NOMO-1 treated with dmso at 0.1 percent for 144 hours (cell line): ENCODE measurements at regions not wholly inside any gene's neighbourhood (a gene's known extent, or its start where the extent isn't known, plus 50 kb on each side); places are given as distances from the start of the nearest gene placed in this dataset.

ENCODE experiments used
- DNase-seq: peaks from one replicate; lab custom pipeline; 2025; ENCODE audit not compliant: unreplicated experiment; lab: John Stamatoyannopoulos, UW

DNA sequence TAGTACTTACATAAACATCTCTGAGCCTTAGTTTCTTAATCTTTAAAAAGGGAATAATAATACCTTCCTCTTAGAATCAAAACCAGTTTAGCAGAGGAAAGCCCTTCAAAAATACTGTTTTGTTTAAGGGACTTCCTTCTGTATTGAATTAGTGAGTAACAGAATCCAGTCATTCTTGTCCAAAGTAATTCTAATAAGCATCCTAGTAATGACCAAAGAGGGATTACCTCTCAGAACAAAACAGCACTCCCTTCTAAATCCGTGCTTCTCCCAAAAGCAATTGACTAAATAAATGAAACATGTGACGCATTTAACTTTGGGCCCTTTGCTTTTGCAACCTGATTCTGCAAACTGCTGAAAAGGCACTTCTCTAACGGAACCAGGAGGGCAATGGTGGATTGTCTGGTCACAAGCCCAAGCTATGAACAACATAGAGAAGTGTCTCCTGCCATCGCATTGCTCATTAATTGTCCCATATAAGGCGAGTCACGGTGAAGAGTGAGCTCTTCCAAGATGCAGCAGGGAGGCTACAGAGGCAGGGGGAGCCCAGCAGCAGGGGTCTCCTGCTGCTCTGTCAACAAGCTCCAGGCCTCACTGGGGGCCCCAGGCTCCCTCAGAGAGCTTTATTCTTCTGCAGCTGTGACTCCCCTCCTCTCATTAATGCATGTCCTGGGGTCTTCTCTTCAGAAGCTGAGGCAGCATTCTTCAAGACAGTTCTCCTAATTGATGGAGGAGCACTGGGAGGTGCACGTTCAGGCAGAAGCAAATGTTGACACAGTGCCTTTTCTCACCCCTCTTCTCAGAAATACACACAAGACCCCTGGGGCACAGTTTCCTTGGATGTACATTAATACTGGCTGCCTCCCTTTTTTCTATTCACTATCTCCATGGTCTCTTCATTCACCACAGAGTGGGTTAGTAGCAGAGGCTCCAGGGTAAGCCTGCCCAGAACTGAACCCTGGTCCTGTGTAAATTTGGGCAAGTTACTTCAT is 419.6 kb upstream of the RASGEF1B start:
- DNase-seq = no peak

DNA sequence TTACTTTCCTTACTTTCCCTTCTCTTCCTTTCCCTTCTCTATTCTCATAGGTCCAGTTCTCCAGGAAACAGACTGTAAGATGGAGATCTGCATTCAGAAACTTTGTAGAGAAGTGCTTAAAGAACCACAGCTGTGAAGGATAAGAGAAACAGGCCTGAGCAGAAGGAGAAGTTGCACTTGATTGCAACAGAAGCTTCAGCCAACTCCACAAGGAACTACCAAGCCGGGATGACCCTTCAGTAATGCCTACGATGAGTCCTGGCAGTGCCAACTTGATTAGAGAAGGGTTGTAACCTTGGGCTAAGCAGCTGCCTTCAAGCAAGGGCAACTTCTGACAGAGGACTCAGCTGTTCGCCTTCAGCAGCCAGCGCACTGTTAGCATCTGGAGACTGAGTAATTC is 413.3 kb upstream of the RASGEF1B start:
- no peak for DNase-seq

DNA sequence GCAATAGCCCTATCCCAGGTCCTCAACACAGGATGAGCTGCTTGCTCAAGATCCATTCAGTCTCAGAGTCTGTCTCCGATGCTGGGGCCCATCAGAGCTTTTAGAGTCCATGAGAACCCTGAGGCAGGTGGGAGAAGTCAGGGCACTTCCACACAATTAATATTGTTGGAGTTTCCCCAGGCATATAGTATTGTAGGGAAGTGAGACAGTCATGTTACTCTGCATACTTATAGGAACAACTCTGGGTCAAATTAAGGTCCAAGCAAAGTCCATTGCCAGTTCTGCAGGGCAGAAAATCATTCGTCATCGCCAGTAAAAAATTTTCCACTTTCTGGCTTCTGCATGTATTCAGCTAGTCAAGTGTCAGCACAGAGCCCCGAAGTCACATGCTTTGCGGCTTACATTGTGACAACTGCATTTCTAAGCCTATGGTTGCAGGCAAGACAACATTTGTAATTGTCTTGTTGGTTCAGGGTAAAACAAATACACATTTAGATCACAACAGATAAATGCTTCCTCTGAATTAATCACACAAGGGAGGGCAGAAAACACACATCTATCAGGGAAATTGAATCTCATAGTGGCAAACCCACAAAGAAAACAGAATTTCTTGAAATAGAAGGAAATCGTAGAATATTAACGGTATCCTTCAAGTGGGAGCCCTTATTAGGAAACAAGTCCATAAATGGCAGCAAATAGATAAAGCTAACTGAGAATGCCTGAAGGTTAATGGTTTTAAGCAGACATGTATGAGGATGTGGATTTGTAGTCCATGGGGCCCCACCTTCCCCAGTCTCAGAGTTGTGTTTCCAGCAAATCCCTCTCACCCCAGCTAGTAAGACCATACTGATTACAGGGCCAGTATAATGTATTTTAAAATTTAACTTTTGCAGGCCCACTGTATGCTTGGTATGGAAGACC is 412.1 kb upstream of the RASGEF1B start:
- DNase-seq = no peak

DNA sequence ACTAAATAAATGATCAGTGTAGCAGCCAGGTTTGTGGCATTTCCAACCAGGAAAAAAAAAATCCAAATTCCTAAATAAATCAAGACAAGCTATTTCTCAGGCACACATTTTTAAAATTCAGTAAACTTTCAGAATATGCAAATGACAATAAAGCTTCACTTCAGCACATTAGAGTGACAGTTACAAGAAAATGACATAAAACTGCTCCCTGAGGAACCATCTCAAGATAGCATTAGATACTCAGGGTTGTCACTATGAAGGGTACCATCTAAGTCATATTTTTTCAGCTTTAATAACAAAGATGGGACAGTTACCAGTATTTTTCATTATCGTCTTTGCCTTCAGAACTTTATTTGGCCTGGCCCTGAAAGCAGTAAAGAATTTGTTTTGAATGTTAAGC is 411.3 kb upstream of the RASGEF1B start:
- DNase-seq = no peak

DNA sequence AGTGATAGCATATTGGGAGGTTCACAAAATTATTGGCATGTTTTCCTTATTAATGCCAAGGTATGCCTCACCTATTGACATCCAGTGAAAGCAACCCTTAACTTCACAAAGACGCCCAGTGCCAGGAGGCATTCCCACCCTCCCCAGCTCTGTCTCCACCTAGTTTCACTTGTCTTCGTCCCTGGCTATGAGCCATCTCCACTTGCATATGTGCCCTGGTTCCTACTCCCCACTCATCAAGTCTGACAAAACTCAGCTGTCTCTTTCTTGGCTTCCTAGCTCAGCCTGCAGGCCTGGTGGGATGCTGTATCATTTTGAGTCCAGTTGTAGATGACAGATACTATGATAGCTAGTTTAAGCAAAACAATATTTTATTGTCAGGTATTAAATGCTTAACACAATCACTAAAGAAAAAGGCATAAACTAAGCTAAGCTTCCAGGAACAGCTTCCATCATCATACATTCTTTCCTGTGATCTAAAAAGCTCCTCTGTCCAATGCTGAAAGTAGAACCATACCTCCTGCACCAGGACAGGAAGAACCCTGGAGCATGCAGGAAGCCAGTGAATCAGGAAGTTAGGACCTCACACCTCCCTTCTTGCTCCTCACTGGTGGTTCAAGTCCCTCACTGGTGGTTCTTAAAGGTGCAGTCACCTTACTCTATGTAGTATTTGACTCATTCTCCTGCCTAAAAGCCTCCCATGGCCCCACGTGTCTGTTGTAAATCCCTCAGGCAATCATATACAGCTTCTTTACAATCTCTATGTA is 410.3 kb upstream of the RASGEF1B start:
- DNase-seq = no peak

DNA sequence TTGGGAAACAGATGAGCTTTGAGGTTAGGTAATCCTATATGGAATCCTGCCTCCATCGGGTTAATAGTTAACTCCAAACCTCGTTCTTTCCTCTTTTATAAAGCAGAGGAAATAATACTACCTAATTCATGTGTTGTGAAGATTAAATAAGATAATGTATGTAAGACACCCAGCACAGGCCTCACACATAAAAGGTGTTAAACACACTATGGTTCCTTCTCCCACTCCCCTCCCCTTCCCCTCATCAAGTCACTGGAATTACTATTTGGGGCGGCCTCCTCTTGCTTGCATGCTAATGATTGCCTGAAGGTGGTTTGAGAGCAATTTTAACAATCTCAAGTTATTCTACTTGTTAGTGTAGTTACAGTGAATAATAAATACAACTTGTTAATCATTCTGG is 404.4 kb upstream of the RASGEF1B start:
- no peak for DNase-seq

DNA sequence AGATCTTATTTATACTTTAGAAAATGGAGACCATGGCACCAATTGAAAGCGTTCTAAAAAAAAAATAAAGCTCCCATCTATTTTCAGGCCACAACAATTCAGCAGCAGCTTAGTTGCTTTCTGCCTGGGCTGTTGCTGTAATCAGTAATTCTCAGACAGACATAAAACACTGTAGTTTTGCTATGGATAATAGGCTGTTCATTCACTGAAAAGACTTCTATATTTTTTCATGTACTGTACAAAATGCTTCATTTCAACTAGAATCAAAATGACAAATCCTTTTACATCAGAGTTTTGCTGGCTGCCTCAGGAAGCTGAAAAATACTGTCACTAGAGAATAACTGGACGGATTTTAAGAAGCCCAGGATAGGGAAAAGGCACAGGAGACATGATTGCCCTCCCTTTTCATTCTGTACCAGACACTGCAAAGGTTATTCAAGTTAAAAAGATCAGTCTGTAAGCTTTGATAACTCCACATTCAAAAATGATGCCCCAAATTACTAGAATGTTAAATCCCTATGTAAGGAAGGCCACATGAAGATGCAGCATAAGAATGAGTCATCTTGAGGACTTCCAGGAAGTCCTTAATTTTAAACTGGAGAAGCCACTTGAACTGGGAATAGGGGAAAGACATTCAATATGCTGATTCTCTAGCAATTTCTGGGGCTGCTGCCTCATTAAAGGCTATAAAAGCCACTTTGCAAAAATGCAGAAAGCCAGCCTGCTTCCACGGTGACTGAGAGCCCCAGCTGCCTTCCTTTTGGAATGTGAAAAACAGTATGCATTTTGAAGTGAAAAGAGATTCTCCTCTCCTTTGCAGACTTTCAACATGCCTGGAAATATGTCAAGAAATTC is 403.2 kb upstream of the RASGEF1B start:
- no peak for DNase-seq

DNA sequence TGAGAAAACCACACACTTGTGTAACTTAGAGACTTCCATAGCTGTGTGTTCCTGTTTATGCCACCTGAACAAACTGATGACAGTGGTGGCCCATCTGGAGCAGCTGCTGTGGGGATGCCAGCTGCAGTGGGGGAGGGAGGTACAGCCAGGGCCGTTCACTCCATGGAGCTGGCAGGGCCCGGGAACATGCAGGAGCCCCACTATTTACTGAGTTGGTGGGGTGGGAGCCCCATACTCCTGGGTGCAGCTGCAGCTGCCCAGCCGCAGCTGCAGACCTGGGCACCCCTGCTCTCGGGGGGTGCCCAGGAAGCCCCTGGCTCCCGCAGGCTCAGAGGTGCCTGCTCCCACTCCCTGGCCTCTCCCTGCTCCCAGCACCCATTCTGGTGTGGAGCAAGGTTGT is 398.6 kb upstream of the RASGEF1B start:
- DNase-seq = no peak

DNA sequence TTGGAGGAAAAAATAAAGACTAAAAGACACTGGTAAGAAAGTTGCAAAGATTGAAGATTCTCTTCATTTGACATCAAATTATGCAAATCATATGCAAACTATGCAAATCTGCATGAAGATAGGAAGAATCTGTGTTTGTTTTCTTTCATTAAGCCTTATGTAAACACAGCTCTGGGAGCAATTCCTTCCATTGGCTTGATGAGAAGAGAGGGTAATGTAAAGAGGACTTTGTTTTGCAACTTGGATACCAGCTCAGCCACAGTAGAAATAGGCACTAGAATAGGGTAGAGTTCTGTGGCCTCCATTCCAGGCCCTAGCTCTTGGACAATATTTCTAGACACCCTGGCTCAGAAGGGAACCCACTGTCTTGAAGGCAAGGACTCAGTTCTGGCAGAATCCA is 388.4 kb upstream of the RASGEF1B start:
- DNase-seq = no peak

DNA sequence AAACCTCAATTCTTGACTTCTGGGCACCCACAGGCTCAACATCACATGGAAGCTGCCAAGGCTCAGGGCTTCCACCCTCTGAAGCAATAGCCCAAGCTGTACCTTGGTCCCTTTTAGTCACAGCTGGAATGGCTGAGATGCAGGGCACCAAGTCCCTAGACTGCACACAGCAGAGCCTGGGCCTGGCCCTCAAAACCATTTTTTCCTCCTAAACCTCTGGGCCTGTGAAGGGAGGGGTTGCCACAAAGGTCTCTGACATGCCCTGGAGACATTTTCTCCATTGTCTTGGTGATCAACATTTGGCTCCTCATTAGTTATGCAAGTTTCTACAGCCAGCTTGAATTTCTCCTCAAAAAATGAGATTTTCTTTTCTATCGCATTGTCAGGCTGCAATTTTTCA is 382.7 kb upstream of the RASGEF1B start:
- DNase-seq = no peak

DNA sequence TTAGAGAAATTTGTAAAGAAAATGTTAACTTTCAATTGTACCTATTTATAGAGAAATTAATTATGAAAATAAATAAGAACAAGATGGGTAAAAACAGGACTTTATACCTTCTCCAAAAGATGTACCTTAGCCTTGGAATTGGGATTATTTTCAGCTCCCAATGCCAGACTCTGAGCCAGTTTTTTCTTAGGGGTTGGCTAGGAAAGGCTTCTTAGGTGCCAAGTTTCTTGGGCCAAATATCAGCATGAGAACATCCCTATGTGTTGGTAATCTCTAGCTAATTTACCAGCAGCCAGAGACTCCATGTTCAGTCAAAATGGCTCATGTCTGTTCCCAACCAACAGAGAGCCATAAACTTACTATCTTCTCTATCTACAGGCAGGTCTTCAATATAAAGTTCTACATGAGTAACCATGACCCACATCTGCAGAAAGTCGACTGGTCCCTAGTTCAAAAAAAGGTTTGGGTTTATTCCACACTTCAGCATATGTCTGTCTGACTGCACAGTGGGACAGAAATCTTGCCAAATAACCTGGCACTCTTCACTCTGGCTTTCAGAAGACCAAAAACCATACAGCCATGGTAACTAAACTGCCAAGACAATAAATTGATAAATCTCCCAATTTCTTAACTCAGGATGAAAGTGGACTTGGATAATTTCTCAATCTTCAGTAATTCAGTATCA is 380.5 kb upstream of the RASGEF1B start:
- no peak for DNase-seq

DNA sequence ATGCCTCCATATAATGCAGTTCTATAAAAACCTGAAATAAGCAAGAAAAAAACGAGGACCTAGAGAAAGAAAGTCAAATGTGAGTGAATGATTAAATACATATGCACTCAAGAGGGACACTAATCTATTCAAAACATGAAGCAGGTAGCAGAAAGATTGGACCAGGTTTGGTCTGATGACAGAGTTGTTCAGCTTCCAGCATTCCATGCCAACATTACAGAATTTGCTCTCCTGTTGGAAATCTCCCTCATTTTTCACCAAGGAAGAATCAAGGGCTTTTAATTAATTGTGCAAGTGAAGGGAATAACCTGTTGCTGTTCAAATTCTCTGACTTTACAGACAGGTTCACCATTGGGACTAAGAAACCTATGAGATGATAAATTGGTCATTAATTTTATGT is 379.0 kb upstream of the RASGEF1B start:
- no peak for DNase-seq

DNA sequence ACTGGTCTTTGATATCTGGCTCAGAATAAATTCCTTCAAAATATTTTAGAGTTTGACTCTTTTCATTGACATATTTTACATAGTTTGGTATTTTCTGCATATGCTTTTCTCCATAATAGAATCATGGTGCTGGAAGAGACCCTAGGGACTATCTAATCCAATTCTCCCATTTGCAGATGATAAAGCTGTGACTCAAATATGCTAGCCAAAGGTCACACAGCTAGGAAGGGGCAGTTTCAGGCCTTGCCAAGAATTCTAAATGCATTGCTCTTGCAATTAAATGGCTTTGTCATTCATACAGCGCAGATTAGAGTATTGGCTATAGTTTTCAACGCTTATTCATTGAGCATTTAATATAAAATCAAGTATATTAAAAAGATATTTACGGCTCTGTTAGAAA is 374.1 kb upstream of the RASGEF1B start:
- no peak for DNase-seq

DNA sequence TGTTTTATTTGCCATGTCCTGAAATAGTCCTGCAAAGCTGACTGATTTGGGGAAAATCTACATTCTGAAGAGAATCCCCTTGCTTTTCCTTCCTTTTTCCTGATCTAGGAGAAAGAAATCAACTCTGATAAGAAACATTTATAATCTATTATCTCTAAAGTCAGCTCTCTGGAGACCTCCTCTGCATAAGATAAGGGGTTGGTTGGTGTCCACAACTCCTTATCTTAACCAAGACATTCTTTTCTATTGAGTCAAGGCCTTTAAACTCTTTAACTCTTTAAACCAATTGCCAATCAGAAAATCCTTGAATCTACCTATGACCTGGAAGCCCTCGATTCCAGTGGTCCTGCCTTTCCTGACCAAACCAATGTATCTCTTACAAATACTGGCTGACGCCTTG is 373.6 kb upstream of the RASGEF1B start:
- no peak for DNase-seq

DNA sequence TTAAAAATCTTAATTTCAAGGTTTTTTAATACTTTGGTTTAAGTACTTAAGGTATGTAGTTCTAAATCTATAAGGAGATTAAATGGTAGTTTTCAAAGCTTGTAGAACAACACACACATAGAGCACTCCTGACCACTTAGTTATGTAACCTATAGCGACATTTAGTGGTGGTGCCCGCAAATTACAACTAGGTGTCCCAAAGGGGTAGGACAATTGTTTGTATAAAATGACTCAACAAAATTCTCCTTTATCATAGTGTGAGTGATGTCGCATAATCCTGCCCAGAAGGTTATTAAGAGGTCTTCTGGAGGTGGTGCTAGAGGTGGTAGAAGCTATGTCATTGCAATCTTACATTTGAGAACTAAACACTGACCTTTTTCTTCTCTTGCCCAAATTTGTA is 373.0 kb upstream of the RASGEF1B start:
- peak; percentile 17 for DNase-seq

DNA sequence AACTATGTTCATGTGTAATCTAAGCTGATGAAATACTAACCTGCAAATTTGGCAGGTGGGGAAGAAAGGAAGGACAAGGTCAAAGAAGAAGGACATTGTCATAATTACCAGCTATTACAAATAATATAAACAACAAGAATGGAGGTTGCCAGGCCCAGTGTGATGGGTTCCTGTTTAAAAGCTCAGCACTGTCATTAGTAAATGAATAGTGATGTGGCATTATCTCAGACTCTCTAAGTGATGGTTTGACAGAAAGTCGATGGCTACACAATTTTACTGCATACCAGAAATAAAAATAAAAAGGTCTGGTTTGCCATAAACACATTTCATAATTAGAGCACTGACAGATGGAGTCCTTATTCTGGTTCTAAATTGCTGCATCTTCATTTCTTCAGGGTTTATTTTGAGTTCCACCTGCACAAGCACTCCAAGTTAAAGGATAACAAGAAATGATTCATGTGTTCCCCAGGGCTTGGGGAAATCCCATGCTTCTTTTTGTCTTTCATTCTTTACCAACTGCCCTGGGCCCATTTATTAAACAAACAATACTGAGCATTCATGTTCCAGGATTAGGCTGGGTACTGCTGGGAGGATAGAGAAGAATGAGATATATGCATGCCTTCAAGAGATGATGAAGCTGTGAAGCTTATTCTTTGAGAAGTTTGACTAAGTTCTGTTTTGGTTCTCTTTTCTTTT is 367.8 kb upstream of the RASGEF1B start:
- DNase-seq = no peak

DNA sequence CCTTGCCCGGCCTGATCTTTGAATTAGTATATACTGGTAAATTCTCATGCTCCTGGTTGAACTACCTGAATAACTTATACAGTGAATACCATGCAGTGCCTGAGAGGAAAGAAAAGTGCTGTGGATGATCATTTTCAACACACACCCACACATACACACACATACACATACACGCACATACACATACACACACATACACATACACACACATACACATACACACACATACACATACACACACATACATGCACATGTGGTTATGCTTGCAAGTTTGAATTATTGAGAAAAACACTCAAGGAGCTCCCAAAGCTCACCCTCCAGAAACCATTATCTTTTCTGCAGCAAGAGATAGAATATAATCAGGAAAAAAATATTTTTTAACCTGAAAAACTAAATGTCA is 366.9 kb upstream of the RASGEF1B start:
- DNase-seq = no peak

DNA sequence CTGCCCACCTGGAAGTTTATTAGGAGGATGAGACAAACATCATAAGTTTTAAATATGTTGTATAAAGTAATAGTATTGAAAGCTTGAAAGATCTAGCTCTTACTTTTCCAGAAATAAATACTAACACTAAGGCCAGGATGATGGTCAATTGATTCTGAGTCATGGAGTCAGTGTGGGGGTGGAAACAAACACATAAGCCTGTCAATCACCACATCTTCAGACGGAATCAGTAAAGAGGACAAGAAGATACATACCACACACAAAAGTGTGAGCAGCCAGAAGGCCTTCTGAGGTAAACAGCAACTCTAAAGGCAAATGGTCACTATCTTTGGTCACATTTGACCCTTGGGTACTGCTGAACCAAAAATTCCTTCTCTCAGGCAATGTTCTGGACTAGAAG is 365.0 kb upstream of the RASGEF1B start:
- no peak for DNase-seq

DNA sequence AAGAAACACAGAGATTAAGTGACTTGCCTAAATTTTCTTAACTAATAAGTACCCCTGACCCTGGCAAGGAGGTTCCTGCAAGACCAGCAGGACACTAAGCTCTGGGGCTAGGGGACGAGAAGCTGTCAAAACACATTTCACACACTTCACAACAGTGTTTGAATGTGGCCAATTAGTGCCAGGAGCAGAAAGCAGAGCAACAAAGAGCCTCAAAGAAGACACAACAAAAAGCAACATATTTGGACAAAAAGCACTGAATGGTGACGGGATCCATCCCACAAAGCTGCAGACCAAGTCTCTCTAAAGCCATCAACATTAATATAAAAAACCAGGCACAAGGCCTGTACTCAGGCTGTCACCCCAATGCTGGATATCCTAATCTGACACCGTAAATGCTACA is 361.9 kb upstream of the RASGEF1B start:
- DNase-seq = no peak
